ENCODE measurements at regions not wholly inside any gene's neighbourhood (a gene's known extent, or its start where the extent isn't known, plus 50 kb on each side); places are given as distances from the start of the nearest gene placed in this dataset.

GRCh38 chrX:40449396-40449795, 131.4 kb upstream of the ATP6AP2 start (continued):
- TF ChIP-seq ZNF687 (IDR thresholded peaks at IDR 0.05) (no peak), MYC (IDR thresholded peaks at IDR 0.05; ENCODE audit: insufficient read depth, insufficient read length, insufficient replicate concordance, low read length, severe bottlenecking) (no peak), E4F1 (IDR thresholded peaks at IDR 0.05; ENCODE audit: borderline replicate concordance, partially characterized antibody) (no peak), ZBED1 (IDR thresholded peaks at IDR 0.05; ENCODE audit: borderline replicate concordance) (no peak), TCF7 (IDR thresholded peaks at IDR 0.05; ENCODE audit: borderline replicate concordance) (no peak), CREM (IDR thresholded peaks at IDR 0.05; ENCODE audit: low read depth) (no peak)
- TF ChIP-seq, protein P1, sequence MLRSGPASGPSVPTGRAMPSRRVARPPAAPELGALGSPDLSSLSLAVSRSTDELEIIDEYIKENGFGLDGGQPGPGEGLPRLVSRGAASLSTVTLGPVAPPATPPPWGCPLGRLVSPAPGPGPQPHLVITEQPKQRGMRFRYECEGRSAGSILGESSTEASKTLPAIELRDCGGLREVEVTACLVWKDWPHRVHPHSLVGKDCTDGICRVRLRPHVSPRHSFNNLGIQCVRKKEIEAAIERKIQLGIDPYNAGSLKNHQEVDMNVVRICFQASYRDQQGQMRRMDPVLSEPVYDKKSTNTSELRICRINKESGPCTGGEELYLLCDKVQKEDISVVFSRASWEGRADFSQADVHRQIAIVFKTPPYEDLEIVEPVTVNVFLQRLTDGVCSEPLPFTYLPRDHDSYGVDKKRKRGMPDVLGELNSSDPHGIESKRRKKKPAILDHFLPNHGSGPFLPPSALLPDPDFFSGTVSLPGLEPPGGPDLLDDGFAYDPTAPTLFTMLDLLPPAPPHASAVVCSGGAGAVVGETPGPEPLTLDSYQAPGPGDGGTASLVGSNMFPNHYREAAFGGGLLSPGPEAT (IDR thresholded peaks at IDR 0.05; ENCODE audit: low read depth), result no peak
